ENCODE measurements at regions not wholly inside any gene's neighbourhood (a gene's known extent, or its start where the extent isn't known, plus 50 kb on each side); places are given as distances from the start of the nearest gene placed in this dataset.

DNA sequence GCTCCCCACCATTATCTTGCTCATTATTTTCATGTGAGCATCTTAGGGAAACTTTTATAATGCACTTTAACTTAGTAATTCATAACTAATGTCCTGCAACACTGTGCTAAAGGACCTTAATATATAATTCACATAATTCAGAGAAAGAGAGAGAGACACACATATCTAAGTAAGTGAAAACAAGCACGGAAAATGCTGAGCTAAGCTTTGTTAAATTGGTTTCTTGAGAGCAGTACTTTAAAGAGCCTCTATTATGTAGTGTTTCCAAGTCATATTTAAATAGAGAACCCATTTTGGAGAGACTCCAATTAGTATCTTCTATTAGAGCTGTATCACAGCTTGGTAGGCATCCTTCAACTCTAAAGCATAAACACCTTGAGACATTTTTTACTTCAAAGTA is 354.1 kb upstream of the SOX14 start:
- TF ChIP-seq CTCF (IDR thresholded peaks at IDR 0.05; ENCODE audit: low read depth, low read length) = no peak
- DNase-seq (ENCODE audit: extremely low read depth, low read depth) = no peak

GRCh38 chr3:137420198-137420995 is 343.7 kb upstream of the SOX14 start:
- DNase-seq (ENCODE audit: extremely low read depth, low read depth) = no peak
- TF ChIP-seq CTCF (IDR thresholded peaks at IDR 0.05; ENCODE audit: low read depth, low read length) = no peak

- no peak for TF ChIP-seq CTCF (IDR thresholded peaks at IDR 0.05; ENCODE audit: low read depth, low read length)
- no peak for DNase-seq (ENCODE audit: extremely low read depth, low read depth)
Observed at GRCh38 chr3:137438561-137438960, 325.6 kb upstream of the SOX14 start.

- no peak for TF ChIP-seq CTCF (IDR thresholded peaks at IDR 0.05; ENCODE audit: low read depth, low read length)
- DNase-seq (ENCODE audit: extremely low read depth, low read depth) = no peak
Observed at GRCh38 chr3:137460944-137461343, 303.2 kb upstream of the SOX14 start.

- TF ChIP-seq CTCF (IDR thresholded peaks at IDR 0.05; ENCODE audit: low read depth, low read length) = no peak
- DNase-seq (ENCODE audit: extremely low read depth, low read depth) = no peak
Observed at GRCh38 chr3:137463131-137463530, 301.0 kb upstream of the SOX14 start.

DNA sequence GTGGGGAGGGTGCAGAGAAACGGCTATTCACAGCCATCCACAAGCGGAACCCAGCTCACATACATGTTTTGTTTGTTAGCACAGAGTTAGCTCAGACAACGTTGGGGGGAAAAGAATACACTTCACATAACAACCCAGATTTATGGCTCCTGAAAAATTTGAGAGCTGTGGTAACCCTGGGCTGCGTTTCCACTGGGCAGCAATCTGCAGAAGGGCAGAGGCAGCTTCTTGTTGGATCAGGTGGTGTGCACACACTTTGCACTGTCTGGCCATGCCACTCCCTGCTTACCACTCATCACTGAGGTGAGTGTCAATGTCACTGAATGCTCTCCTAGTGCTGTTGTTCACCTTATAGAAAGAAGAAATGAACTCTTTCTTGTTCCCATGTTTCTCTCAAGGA is 299.8 kb upstream of the SOX14 start:
- TF ChIP-seq CTCF (IDR thresholded peaks at IDR 0.05; ENCODE audit: low read depth, low read length) = no peak

DNA sequence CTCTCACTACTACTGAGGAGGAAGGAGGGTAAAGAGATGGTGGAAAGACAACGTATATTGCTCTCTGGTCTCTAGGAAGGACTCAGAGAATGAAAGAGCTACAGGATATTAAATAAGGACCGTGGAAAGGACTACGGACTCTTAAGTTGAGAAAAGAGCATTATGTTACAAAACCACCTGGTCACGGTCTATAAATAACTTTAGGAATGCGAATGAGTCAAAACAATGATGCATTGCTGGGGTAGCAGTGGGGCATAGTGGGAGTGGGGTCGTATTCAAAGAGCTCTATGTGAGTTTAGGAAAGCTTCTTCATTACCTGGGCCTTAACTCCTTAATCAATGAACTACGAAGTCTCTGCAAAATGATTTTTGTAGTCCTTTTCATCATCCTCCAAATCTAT is 295.7 kb upstream of the SOX14 start:
- no peak for TF ChIP-seq CTCF (IDR thresholded peaks at IDR 0.05; ENCODE audit: low read depth, low read length)

More for the DNA sequence above, 299.8 kb upstream of the SOX14 start:
- no peak for DNase-seq (ENCODE audit: extremely low read depth, low read depth)

More for the DNA sequence above, 295.7 kb upstream of the SOX14 start:
- DNase-seq (ENCODE audit: extremely low read depth, low read depth) = no peak
